WI38 (cell line): ENCODE measurements at regions not wholly inside any gene's neighbourhood (a gene's known extent, or its start where the extent isn't known, plus 50 kb on each side); places are given as distances from the start of the nearest gene placed in this dataset.
A peak's percentile ranks its signal among the peaks of the same experiment; 100 is the strongest.

Source experiments
- H3K4me3 ChIP-seq: 2 replicates; pipeline ENCODE4 v1.5.1; 2011; ENCODE audit warnings: low read depth, mild to moderate bottlenecking, control low read depth, low read length
- CTCF ChIP-seq: IDR thresholded peaks from 2 replicates; pipeline ENCODE4 v1.5.1; 2012; ENCODE audit warnings: low read depth, mild to moderate bottlenecking, control low read depth, low read length

- no peak for TF ChIP-seq CTCF
- H3K4me3 ChIP-seq = no peak overlapping the region
These were observed 290.2 kb upstream of the GHITM start for GRCh38 chr10:83849150-83849549.

GRCh38 chr10:83852146-83852545, 287.2 kb upstream of the GHITM start:
- no peak for TF ChIP-seq CTCF
- H3K4me3 ChIP-seq = no peak overlapping the region

- TF ChIP-seq CTCF = no peak
- no peak overlapping the region for H3K4me3 ChIP-seq
These were observed 276.6 kb upstream of the GHITM start for GRCh38 chr10:83862723-83863122.

GRCh38 chr10:83863283-83863966, 275.9 kb upstream of the GHITM start:
- no peak for TF ChIP-seq CTCF
- H3K4me3 ChIP-seq = no peak overlapping the region

GRCh38 chr10:83869898-83870297, 269.4 kb upstream of the GHITM start:
- no peak overlapping the region for H3K4me3 ChIP-seq
- no peak for TF ChIP-seq CTCF

GRCh38 chr10:83871187-83872081, 267.9 kb upstream of the GHITM start:
- peak; percentile 65 for TF ChIP-seq CTCF
- no peak overlapping the region for H3K4me3 ChIP-seq

GRCh38 chr10:83880252-83880791, 259.0 kb upstream of the GHITM start:
- no peak overlapping the region for H3K4me3 ChIP-seq
- no peak for TF ChIP-seq CTCF
